Stimulated activated CD4-positive, alpha-beta T cell treated with anti-CD3 and anti-CD28 coated beads, Interleukin-15, amount 100 ng/mL, for 24 hours (primary cell): ENCODE measurements at regions not wholly inside any gene's neighbourhood (a gene's known extent, or its start where the extent isn't known, plus 50 kb on each side); places are given as distances from the start of the nearest gene placed in this dataset.

Experiments
- DNase-seq: peaks from one replicate; pipeline ENCODE4 v3.0.0-alpha.2; 2020

GRCh38 chr6:6844530-6844929 is 256.0 kb downstream of the LY86 start:
- DNase-seq: no peak

- no peak for DNase-seq
Observed at GRCh38 chr6:6845603-6846002, 257.1 kb downstream of the LY86 start.

GRCh38 chr6:6847591-6847990 is 259.1 kb downstream of the LY86 start:
- no peak for DNase-seq

GRCh38 chr6:6851059-6851948 is 256.5 kb upstream of the RREB1 start:
- no peak for DNase-seq

- no peak for DNase-seq
Observed at GRCh38 chr6:6851949-6852261, 255.9 kb upstream of the RREB1 start.

GRCh38 chr6:6856538-6857523 is 250.9 kb upstream of the RREB1 start:
- peak; percentile 69 for DNase-seq

- DNase-seq: no peak
Observed at GRCh38 chr6:6857528-6857927, 250.2 kb upstream of the RREB1 start.

- DNase-seq: no peak
Observed at GRCh38 chr6:6858533-6858982, 249.2 kb upstream of the RREB1 start.

GRCh38 chr6:6859105-6859504 is 248.7 kb upstream of the RREB1 start:
- no peak for DNase-seq

- no peak for DNase-seq
Observed at GRCh38 chr6:6859722-6860121, 248.0 kb upstream of the RREB1 start.

- no peak for DNase-seq
Observed at GRCh38 chr6:6860863-6861262, 246.9 kb upstream of the RREB1 start.

GRCh38 chr6:6861351-6861894 is 246.3 kb upstream of the RREB1 start:
- no peak for DNase-seq

GRCh38 chr6:6861995-6862394 is 245.8 kb upstream of the RREB1 start:
- DNase-seq: no peak

GRCh38 chr6:6863970-6864639 is 243.7 kb upstream of the RREB1 start:
- DNase-seq: no peak

- no peak for DNase-seq
Observed at GRCh38 chr6:6865611-6866010, 242.2 kb upstream of the RREB1 start.

GRCh38 chr6:6866656-6867403 is 240.9 kb upstream of the RREB1 start:
- no peak for DNase-seq

GRCh38 chr6:6867404-6867799 is 240.4 kb upstream of the RREB1 start:
- no peak for DNase-seq

- no peak for DNase-seq
Observed at GRCh38 chr6:6869094-6869493, 238.7 kb upstream of the RREB1 start.

GRCh38 chr6:6870921-6871320 is 236.8 kb upstream of the RREB1 start:
- no peak for DNase-seq

GRCh38 chr6:6872459-6873344 is 235.1 kb upstream of the RREB1 start:
- no peak for DNase-seq

- DNase-seq: no peak
Observed at GRCh38 chr6:6873778-6874177, 234.0 kb upstream of the RREB1 start.
